ENCODE measurements at regions not wholly inside any gene's neighbourhood (a gene's known extent, or its start where the extent isn't known, plus 50 kb on each side); places are given as distances from the start of the nearest gene placed in this dataset.
A peak's percentile ranks its signal among the peaks of the same experiment; 100 is the strongest.
"Not testable (repeated sequence)": the region's sequence is repeated elsewhere in the genome, so short reads cannot be mapped to it uniquely, and the experiment has no call there.

- DNase-seq (ENCODE audit: low read depth) = no peak
Measured at GRCh38 chr17:63178530-63178929, 212.5 kb downstream of the TANC2 start.

GRCh38 chr17:63181856-63182255 lies 215.8 kb downstream of the TANC2 start:
- no peak for DNase-seq (ENCODE audit: low read depth)

- DNase-seq (ENCODE audit: low read depth) = no peak
Measured at GRCh38 chr17:63185420-63185819, 219.4 kb downstream of the TANC2 start.

- DNase-seq (ENCODE audit: low read depth) = no peak
Measured at GRCh38 chr17:63189082-63189481, 223.0 kb downstream of the TANC2 start.

GRCh38 chr17:63189930-63190329 lies 223.9 kb downstream of the TANC2 start:
- DNase-seq (ENCODE audit: low read depth) = no peak

GRCh38 chr17:63190821-63191370 lies 224.9 kb downstream of the TANC2 start:
- DNase-seq (ENCODE audit: low read depth) = no peak

GRCh38 chr17:63191610-63192009 lies 225.6 kb downstream of the TANC2 start:
- DNase-seq (ENCODE audit: low read depth) = no peak

GRCh38 chr17:63193827-63194226 lies 227.8 kb downstream of the TANC2 start:
- DNase-seq (ENCODE audit: low read depth) = no peak

- no peak for DNase-seq (ENCODE audit: low read depth)
Measured at GRCh38 chr17:63196772-63197335, 230.8 kb downstream of the TANC2 start.

- no peak for DNase-seq (ENCODE audit: low read depth)
Measured at GRCh38 chr17:63203652-63204051, 237.6 kb downstream of the TANC2 start.

- no peak for DNase-seq (ENCODE audit: low read depth)
Measured at GRCh38 chr17:63221939-63222338, 224.2 kb downstream of the CYB561 start.

- no peak for DNase-seq (ENCODE audit: low read depth)
Measured at GRCh38 chr17:63222655-63223054, 223.5 kb downstream of the CYB561 start.

- no peak for DNase-seq (ENCODE audit: low read depth)
Measured at GRCh38 chr17:63223212-63223911, 222.7 kb downstream of the CYB561 start.

- DNase-seq (ENCODE audit: low read depth) = no peak
Measured at GRCh38 chr17:63224644-63225043, 221.5 kb downstream of the CYB561 start.

- not testable (repeated sequence) for DNase-seq (ENCODE audit: low read depth)
Measured at GRCh38 chr17:63226720-63227119, 219.4 kb downstream of the CYB561 start.

- not testable (repeated sequence) for DNase-seq (ENCODE audit: low read depth)
Measured at GRCh38 chr17:63231015-63231620, 215.0 kb downstream of the CYB561 start.

GRCh38 chr17:63232565-63233310 lies 213.4 kb downstream of the CYB561 start:
- no peak for DNase-seq (ENCODE audit: low read depth)

- DNase-seq (ENCODE audit: low read depth) = no peak
Measured at GRCh38 chr17:63240106-63240505, 206.0 kb downstream of the CYB561 start.

GRCh38 chr17:63246344-63246743 lies 199.8 kb downstream of the CYB561 start:
- DNase-seq (ENCODE audit: low read depth) = no peak

GRCh38 chr17:63247706-63248105 lies 198.4 kb downstream of the CYB561 start:
- peak; percentile 33 for DNase-seq (ENCODE audit: low read depth)

- DNase-seq (ENCODE audit: low read depth) = no peak
Measured at GRCh38 chr17:63249256-63250004, 196.7 kb downstream of the CYB561 start.

- DNase-seq (ENCODE audit: low read depth) = no peak
Measured at GRCh38 chr17:63250830-63251229, 195.3 kb downstream of the CYB561 start.
